Breast epithelium (tissue), 3 donors: ENCODE measurements at regions not wholly inside any gene's neighbourhood (a gene's known extent, or its start where the extent isn't known, plus 50 kb on each side); places are given as distances from the start of the nearest gene placed in this dataset.

Experiments
- POLR2A ChIP-seq: fragments of 450-650 bp; IDR thresholded peaks from one replicate; pipeline ENCODE4 v1.6.1; 2016; ENCODE audit warnings: antibody characterized with exemption, mild to moderate bottlenecking, moderate library complexity
- POLR2AphosphoS5 ChIP-seq, 3 donors: sonication (generic); formaldehyde crosslinking; IDR thresholded peaks; one replicate each; pipeline ENCODE4 v1.6.1; 2017; ENCODE audit warnings: antibody characterized with exemption in 3 of 3
- TF ChIP-seq, protein P1 (sequence below), 3 donors: fragments of 450-650 bp; IDR thresholded peaks; one replicate each; pipeline ENCODE4 v1.5.1; 2016 to 2017; ENCODE audit warnings: antibody characterized with exemption in 3 of 3, mild to moderate bottlenecking in 3 of 3, moderate library complexity in 3 of 3

DNA sequence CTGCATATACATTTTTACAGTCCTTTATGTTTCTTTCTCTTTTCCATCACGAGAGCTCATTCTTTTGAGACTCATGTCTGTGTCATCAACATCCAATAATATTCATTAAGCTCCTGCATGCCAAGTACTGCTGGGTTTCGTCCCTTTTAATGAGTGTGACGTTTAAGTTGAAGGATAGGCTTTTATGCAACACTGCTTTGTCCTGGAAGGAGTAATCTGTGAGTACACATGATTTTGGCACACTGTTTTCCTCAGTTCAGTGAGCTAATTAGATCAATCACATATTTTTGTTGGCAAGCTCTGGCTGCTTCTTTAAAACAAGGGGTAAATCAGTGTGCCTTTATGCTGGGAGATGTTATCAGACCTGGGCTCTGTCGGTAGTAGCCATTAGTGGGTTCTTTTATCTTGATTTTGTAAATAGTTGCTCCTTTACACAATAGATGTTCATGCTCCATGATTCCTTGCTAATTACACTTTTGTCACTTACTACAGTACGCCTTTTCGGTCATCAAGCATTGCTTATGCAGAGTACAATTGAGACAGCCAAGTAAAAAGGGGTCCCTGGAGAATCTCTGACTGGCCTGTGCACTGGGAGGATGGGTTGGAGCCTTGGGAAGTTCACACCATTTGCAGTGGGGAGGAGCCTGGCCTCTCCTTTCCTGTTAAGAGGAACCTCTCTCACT lies 132.6 kb downstream of the FHIP1A start:
- TF ChIP-seq, protein P1, sequence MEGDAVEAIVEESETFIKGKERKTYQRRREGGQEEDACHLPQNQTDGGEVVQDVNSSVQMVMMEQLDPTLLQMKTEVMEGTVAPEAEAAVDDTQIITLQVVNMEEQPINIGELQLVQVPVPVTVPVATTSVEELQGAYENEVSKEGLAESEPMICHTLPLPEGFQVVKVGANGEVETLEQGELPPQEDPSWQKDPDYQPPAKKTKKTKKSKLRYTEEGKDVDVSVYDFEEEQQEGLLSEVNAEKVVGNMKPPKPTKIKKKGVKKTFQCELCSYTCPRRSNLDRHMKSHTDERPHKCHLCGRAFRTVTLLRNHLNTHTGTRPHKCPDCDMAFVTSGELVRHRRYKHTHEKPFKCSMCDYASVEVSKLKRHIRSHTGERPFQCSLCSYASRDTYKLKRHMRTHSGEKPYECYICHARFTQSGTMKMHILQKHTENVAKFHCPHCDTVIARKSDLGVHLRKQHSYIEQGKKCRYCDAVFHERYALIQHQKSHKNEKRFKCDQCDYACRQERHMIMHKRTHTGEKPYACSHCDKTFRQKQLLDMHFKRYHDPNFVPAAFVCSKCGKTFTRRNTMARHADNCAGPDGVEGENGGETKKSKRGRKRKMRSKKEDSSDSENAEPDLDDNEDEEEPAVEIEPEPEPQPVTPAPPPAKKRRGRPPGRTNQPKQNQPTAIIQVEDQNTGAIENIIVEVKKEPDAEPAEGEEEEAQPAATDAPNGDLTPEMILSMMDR (IDR thresholded peaks at IDR 0.05), result no peak
- TF ChIP-seq POLR2AphosphoS5 (IDR thresholded peaks at IDR 0.05) (no peak), POLR2A (no peak)
